NCI-H510A (cell line): ENCODE measurements at regions not wholly inside any gene's neighbourhood (a gene's known extent, or its start where the extent isn't known, plus 50 kb on each side); places are given as distances from the start of the nearest gene placed in this dataset.

Experiments used
- DNase-seq: peaks from one replicate; lab custom pipeline; 2025; lab: John Stamatoyannopoulos, UW

DNA sequence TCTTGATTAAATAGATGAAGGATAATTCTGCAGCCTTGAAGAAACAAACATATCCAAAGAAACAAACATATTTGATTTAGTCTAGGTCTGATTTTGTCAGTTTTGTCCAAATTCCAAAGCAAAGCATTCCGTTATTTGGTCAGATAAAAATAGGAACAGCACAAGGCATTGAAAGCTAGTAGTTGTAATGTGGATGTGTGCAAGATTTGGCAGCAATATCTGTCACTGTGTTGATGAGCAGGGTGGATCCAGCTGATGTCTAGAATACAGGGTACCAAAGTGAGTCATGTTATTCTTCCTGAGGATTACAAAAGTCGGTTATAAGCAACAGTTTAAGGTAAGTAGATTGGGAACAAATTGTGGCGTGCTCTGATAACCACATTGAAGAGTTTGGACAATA is 69.3 kb upstream of the PLPPR1 start:
- DNase-seq = no peak
